Gastroesophageal sphincter (tissue), 4 donors: ENCODE measurements at regions not wholly inside any gene's neighbourhood (a gene's known extent, or its start where the extent isn't known, plus 50 kb on each side); places are given as distances from the start of the nearest gene placed in this dataset.

Experiments
- ATAC-seq: fragments of 150-250 bp; one replicate; pipeline ENCODE4 v1.9.1; 2016; ENCODE audit warnings: mild to moderate bottlenecking, moderate library complexity
- H3K27ac ChIP-seq, 4 donors: fragments of 200-600 bp; sonication (generic) in 3 of 4; 1 replicate in 3 of 4; 2 replicates in 1 of 4; pipeline ENCODE4 v1.5.1; 2016 to 2019
- H3K27me3 ChIP-seq: fragments of 200-600 bp; sonication (generic); one replicate; pipeline ENCODE4 v1.5.1; 2019
- H3K36me3 ChIP-seq, 2 donors: fragments of 200-600 bp; sonication (generic); one replicate each; pipeline ENCODE4 v1.5.1; 2019; ENCODE audit warnings: control low read depth in 1 of 2
- H3K4me1 ChIP-seq, 3 donors: fragments of 200-600 bp; sonication (generic); 1 replicate in 2 of 3; 2 replicates in 1 of 3; pipeline ENCODE4 v1.5.1; 2016 to 2019; ENCODE audit warnings: control low read depth in 2 of 3
- H3K4me3 ChIP-seq, 2 donors: fragments of 200-600 bp; sonication (generic); one replicate each; pipeline ENCODE4 v1.5.1; 2019; ENCODE audit warnings: mild to moderate bottlenecking in 1 of 2, moderate library complexity in 1 of 2
- H3K9me3 ChIP-seq, 3 donors: fragments of 200-600 bp; sonication (generic); one replicate each; pipeline ENCODE4 v1.5.1; 2017 to 2019; ENCODE audit warnings: control low read depth in 2 of 3
- EP300 ChIP-seq: sonication (generic); formaldehyde crosslinking; IDR thresholded peaks from one replicate; pipeline ENCODE4 v1.6.1; 2017; ENCODE audit warnings: antibody characterized with exemption, mild to moderate bottlenecking
- POLR2A ChIP-seq, 2 donors: fragments of 450-650 bp; IDR thresholded peaks; one replicate each; pipeline ENCODE4 v1.6.1; 2017; ENCODE audit warnings: antibody characterized with exemption in 2 of 2, mild to moderate bottlenecking in 2 of 2, moderate library complexity in 1 of 2
- POLR2AphosphoS5 ChIP-seq: sonication (generic); formaldehyde crosslinking; IDR thresholded peaks from one replicate; pipeline ENCODE4 v1.6.1; 2017; ENCODE audit warnings: antibody characterized with exemption
- WGBS, 2 donors: methylation state at CpG; one replicate each; pipeline ENCODE4 v1.1.5; 2018; ENCODE audit warnings: low coverage in 1 of 2; 5-methylcytosine and 5-hydroxymethylcytosine counted together
- TF ChIP-seq, protein P1 (sequence below), 4 experiments: fragments of 200-600 bp in 2 of 4; fragments of 450-650 bp in 2 of 4; sonication (generic) in 1 of 4; IDR thresholded peaks; one replicate each; pipeline ENCODE4 v1.5.1; 2017 to 2019; ENCODE audit warnings: antibody characterized with exemption in 4 of 4, mild to moderate bottlenecking in 2 of 4, moderate library complexity in 2 of 4

DNA sequence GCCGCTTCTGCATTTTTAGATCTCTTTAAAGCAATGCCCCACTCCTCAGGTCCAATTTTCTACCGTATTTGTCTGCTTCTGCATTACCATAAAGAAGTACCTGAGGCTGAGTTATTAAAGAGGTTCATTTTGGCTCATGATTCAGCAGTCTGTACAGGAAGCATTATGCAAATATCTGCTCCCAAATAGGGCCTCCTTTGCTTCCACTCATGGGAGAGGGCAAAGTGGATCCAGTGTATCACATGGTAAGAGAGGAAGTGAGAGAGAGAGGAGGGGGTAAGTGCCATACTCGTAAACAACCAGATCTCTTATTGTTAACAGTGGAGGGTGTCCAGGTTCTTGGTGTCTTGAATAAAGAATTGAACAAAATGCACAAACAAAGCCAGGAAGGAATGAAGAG lies 316.1 kb upstream of the SEL1L start:
- Histone ChIP-seq H3K9me3 (peaks cover 0 to 43% (median 0%) of the 10 kb centered on the region in 3 donors), H3K36me3 (no peaks in the 10 kb centered on the region), H3K4me1 (no peaks in the 10 kb centered on the region), H3K27ac (no peak overlapping the region), H3K27me3 (no peaks in the 10 kb centered on the region), H3K4me3 (no peak overlapping the region)
- TF ChIP-seq EP300 (no peak), POLR2AphosphoS5 (no peak), POLR2A (IDR thresholded peaks at IDR 0.05) (no peak)
- TF ChIP-seq, protein P1, sequence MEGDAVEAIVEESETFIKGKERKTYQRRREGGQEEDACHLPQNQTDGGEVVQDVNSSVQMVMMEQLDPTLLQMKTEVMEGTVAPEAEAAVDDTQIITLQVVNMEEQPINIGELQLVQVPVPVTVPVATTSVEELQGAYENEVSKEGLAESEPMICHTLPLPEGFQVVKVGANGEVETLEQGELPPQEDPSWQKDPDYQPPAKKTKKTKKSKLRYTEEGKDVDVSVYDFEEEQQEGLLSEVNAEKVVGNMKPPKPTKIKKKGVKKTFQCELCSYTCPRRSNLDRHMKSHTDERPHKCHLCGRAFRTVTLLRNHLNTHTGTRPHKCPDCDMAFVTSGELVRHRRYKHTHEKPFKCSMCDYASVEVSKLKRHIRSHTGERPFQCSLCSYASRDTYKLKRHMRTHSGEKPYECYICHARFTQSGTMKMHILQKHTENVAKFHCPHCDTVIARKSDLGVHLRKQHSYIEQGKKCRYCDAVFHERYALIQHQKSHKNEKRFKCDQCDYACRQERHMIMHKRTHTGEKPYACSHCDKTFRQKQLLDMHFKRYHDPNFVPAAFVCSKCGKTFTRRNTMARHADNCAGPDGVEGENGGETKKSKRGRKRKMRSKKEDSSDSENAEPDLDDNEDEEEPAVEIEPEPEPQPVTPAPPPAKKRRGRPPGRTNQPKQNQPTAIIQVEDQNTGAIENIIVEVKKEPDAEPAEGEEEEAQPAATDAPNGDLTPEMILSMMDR (IDR thresholded peaks at IDR 0.05) = no peak
- no peak for ATAC-seq
- 61 to 83% methylated on average over 2 to 3 of the region's 3 CpGs for WGBS, 2 donors

DNA sequence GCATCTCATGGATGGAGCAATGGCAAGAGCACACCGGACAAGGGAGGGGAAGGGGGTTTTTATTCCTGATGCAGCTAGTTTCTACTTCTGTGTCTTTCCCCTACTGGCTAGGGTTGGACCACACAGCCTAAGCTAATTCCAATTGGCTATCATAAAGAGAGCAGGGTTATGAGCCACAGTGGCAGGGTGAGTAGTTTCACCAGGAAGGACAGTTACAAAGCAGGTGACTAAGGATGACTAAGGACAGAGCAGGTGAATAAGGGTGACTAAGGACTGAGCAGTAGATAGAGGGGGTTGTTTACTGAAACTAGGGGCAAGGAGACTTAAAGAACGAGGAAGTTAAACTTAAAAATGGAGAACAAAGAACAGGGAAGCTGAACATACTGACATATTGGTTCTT lies 321.4 kb upstream of the SEL1L start:
- no peaks in the 10 kb centered on the region for H3K36me3 ChIP-seq
- peaks cover 0 to 42% (median 0%) of the 10 kb centered on the region in 3 donors for H3K9me3 ChIP-seq
- 69 to 83% methylated on average over 1 to 2 of the region's 2 CpGs for WGBS, 2 donors
- no peaks in the 10 kb centered on the region for H3K27me3 ChIP-seq
- ATAC-seq = no peak
- TF ChIP-seq POLR2A (IDR thresholded peaks at IDR 0.05) = no peak
- TF ChIP-seq, protein P1 (IDR thresholded peaks at IDR 0.05) = no peak
- TF ChIP-seq EP300 = no peak
- TF ChIP-seq POLR2AphosphoS5 = no peak
- no peaks in the 10 kb centered on the region for H3K4me1 ChIP-seq
- H3K27ac ChIP-seq = no peak overlapping the region
- no peak overlapping the region for H3K4me3 ChIP-seq

DNA sequence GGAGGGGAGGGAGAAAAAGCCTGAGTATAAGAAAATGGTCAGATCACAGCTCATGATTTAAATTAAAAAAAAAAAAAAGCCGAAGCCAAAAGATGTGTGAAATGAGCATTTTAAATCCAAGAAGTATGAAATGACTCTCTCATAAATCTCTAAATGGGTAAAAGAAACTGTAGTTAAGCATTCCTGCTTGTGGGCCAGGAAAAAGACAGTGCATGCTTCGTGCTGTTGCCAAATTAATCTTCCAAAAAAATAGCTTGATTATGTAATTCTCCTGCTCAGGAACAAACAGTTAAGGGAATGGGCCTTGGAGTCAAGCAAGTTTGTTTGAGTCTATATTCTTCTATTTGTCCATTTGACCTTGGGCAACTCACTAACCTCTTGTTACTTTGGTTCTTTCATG lies 325.4 kb upstream of the SEL1L start:
- Histone ChIP-seq H3K4me1 (no peaks in the 10 kb centered on the region), H3K9me3 (peaks cover 0 to 39% (median 0%) of the 10 kb centered on the region in 3 donors), H3K27me3 (no peaks in the 10 kb centered on the region), H3K27ac (no peak overlapping the region), H3K4me3 (no peak overlapping the region), H3K36me3 (no peaks in the 10 kb centered on the region)
- no peak for ATAC-seq
- WGBS, 2 donors = 38 to 55% methylated on average over 2 of the region's 2 CpGs
- no peak for TF ChIP-seq EP300
- no peak for TF ChIP-seq POLR2A (IDR thresholded peaks at IDR 0.05)
- no peak for TF ChIP-seq POLR2AphosphoS5
- TF ChIP-seq, protein P1 (IDR thresholded peaks at IDR 0.05) = no peak

DNA sequence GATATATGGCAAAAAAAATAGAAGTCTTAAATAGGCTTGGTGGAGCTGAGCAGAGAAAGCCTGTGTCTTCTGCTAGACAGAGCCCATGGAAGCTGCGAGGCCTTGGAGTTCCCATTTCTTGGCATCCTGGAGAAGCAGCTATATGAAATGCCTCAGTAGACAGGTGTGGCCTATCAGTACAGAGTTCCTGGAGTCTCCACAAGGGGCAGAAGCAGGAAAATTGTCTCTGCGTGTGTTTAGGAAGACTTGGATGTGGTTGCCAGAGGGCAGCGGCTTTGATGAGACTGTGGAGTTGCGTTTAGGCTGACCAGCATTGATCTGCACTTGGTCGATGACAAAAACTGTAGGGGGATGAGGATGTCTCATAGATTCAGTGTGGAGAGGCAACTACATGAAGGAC lies 334.5 kb upstream of the SEL1L start:
- TF ChIP-seq POLR2A (IDR thresholded peaks at IDR 0.05) = no peak
- no peak for TF ChIP-seq POLR2AphosphoS5
- no peak for TF ChIP-seq EP300
- TF ChIP-seq, protein P1 (IDR thresholded peaks at IDR 0.05) = no peak
- no peaks in the 10 kb centered on the region for H3K4me1 ChIP-seq
- H3K27me3 ChIP-seq = no peaks in the 10 kb centered on the region
- WGBS, 2 donors = 82% methylated on average over 5 of the region's 5 CpGs; no CpG with 5 or more reads in 1 of the 2 donors
- H3K36me3 ChIP-seq = no peaks in the 10 kb centered on the region
- ATAC-seq = no peak
- H3K9me3 ChIP-seq = no peaks in the 10 kb centered on the region
- no peak overlapping the region for H3K4me3 ChIP-seq
- no peak overlapping the region for H3K27ac ChIP-seq

DNA sequence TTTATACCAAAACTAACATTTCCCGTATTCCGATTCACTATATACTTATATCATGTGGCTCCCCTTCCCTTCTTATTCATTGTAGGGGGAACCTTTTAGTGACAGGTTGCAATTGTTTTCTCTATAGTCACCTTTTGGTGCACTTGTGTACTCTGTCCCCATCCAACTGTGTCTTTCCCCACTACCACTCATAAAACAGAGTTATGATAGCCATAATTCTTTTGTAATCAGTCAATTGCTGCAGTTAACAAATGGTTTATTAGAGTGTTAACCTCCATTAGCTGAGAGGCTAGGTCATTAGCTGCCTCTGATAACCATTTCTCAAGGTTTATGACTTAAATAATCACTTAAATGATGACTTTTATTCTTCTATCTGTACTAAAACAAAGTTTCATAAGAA lies 338.1 kb upstream of the SEL1L start:
- no peak for TF ChIP-seq POLR2A (IDR thresholded peaks at IDR 0.05)
- TF ChIP-seq POLR2AphosphoS5 = no peak
- TF ChIP-seq, protein P1 (IDR thresholded peaks at IDR 0.05) = no peak
- no peak for TF ChIP-seq EP300
- no peak for ATAC-seq
- Histone ChIP-seq H3K27me3 (no peaks in the 10 kb centered on the region), H3K4me1 (no peaks in the 10 kb centered on the region), H3K4me3 (no peak overlapping the region), H3K9me3 (peaks cover 0 to 5% (median 0%) of the 10 kb centered on the region in 3 donors), H3K36me3 (no peaks in the 10 kb centered on the region), H3K27ac (no peak overlapping the region)
- 90 to 94% methylated on average over 2 of the region's 2 CpGs for WGBS, 2 donors
